GM18861 (cell line): ENCODE measurements at regions not wholly inside any gene's neighbourhood (a gene's known extent, or its start where the extent isn't known, plus 50 kb on each side); places are given as distances from the start of the nearest gene placed in this dataset.

Experiments
- ATAC-seq: cut with Tn5 transposase; IDR thresholded peaks from one replicate; pipeline ENCODE4 v1.9.1; 2021; ENCODE audit not compliant: unreplicated experiment

DNA sequence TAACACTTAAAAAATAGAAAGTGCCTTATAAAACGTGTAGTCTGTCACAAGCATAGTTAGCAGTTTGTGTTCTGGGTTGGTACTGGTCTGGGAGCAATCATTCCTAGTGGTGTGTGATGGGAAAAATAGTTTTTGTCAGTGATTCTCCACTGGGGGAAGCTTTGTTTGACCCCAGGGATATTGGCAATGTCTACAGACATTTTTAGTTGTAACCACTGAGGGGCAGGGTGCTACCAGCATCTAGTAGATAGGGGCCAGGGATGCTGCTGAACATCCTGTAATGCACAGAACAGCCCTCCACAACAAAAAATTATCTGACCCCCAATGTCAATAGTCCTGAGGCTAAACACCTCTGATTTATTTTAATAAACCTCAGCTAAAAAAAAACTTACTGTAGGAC is 51.6 kb upstream of the CREB5 start:
- ATAC-seq, result no peak

DNA sequence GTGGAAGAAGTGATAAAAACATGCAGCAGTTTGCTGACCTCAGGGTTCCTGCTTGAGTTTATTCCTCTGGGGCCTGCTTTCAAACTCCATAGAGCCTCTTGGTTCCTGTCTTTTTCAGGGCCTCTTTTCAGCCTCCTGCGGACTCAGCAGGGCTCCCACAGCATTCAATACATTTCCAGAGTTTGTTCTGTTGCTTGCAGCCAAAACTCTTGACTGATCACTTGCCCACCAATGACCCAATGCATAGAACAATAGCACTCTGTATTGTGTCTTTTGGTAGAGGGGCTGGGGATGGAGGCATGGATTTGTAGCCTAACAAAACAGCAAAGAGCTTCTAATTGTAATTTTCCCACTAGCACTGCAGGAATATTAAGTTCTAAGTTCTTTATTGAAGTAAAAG is 50.8 kb upstream of the CREB5 start:
- no peak for ATAC-seq

DNA sequence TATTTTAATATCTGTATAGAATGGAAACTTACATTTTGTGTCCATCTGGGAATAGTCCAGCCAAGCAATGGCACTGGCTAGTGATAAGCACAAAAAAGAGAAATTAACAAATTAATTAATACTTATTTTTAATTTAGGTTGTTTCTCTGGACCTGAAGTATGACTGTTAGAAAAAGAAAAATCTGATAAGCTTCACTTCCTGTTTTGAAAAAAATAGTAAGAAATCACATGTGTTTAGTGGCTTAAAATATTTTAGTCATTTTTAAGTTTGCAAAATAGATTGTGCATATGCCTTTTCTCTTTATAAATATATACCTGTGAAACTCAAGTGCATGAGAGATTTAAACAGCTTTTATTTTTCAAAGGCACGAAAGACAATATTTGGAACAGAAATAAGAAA is 50.1 kb upstream of the CREB5 start:
- ATAC-seq, result no peak
